Subcutaneous abdominal adipose tissue (tissue), 5 donors: ENCODE measurements at regions not wholly inside any gene's neighbourhood (a gene's known extent, or its start where the extent isn't known, plus 50 kb on each side); places are given as distances from the start of the nearest gene placed in this dataset.
"Not testable (repeated sequence)": the region's sequence is repeated elsewhere in the genome, so short reads cannot be mapped to it uniquely, and the experiment has no call there.

Experiments used
- H3K27ac ChIP-seq: one replicate; pipeline ENCODE4 v1.7.0; 2013; ENCODE audit warnings: low read depth, mild to moderate bottlenecking, inconsistent platforms, low read length, moderate library complexity
- H3K27me3 ChIP-seq, 5 donors: one replicate each; pipeline ENCODE4 v1.7.0; 2013; ENCODE audit warnings: low read length in 5 of 5, inconsistent platforms in 1 of 5; ENCODE audit not compliant: control insufficient read depth in 5 of 5, insufficient read depth in 4 of 5
- H3K36me3 ChIP-seq, 5 donors: one replicate each; pipeline ENCODE4 v1.7.0; 2013; ENCODE audit warnings: low read length in 5 of 5; ENCODE audit not compliant: control insufficient read depth in 5 of 5, insufficient read depth in 5 of 5
- H3K4me1 ChIP-seq, 5 donors: one replicate each; pipeline ENCODE4 v1.7.0; 2013; ENCODE audit warnings: low read length in 5 of 5, mild to moderate bottlenecking in 3 of 5, moderate library complexity in 1 of 5; ENCODE audit not compliant: control insufficient read depth in 5 of 5, insufficient read depth in 5 of 5
- H3K4me3 ChIP-seq, 5 donors: one replicate each; pipeline ENCODE4 v1.7.0; 2013; ENCODE audit warnings: low read length in 5 of 5, low read depth in 1 of 5
- H3K9ac ChIP-seq, 5 donors: one replicate each; pipeline ENCODE4 v1.7.0; 2013; ENCODE audit warnings: low read length in 5 of 5, mild to moderate bottlenecking in 4 of 5, moderate library complexity in 3 of 5
- H3K9me3 ChIP-seq, 5 donors: one replicate each; pipeline ENCODE4 v1.7.0; 2013; ENCODE audit warnings: low read length in 5 of 5; ENCODE audit not compliant: control insufficient read depth in 5 of 5
- donor health status: healthy.
- donor health status: healthy.
- donor health status: healthy.
- donor health status: healthy.
- donor health status: healthy.

DNA sequence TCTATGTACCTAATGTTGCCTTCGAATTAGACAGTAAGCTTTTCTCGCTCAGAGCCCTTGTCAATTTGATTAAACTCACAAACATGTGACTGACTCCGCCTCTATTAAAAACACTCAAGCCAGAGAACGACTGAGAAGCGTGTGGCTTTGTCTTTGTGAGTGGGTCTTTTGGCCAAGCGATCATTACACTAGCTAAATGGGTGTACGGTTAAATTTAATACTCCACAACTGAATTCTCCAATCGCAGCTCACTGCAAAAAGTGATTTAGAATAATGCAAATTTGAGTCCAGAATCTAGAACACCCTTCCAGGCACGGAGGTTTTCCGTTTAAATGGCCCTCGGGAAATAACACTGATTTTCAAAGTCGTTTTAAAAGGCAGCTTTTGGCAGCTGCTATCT, 253.7 kb downstream of the EFCAB11 start:
- Histone ChIP-seq H3K27ac (no peak overlapping the region), H3K4me3 (peak overlapping the region; percentile 67 to 76 (median 71)), H3K36me3 (no peaks in the 10 kb centered on the region), H3K9ac (peak overlapping the region in 3 of 5 donors; percentile 45 to 83 (median 74)), H3K4me1 (peaks cover 6 to 24% (median 22%) of the 10 kb centered on the region in 5 donors), H3K9me3 (no peaks in the 10 kb centered on the region), H3K27me3 (no peaks in the 10 kb centered on the region)

DNA sequence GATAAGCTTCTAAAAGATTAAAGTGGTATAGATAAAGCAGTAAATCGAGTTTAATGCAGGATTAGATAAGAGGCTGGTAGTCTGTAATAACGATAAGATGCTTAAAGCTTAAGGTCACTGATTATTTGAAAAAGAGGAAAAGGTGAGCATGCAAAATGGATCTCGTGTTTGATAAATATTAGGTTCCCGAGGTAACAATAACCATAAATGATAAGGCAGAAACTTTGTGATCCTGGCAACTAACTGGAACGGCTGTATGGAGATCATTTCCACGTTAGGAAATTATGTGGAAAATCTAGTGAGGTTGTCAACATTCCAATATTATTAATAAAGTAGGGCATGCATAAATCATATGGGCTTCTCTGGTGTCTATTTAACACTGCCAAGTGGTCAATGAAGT, 255.5 kb downstream of the EFCAB11 start:
- Histone ChIP-seq H3K4me1 (peaks cover 6 to 24% (median 22%) of the 10 kb centered on the region in 5 donors), H3K27me3 (no peaks in the 10 kb centered on the region), H3K9ac (no peak overlapping the region), H3K27ac (no peak overlapping the region), H3K4me3 (no peak overlapping the region), H3K9me3 (no peaks in the 10 kb centered on the region), H3K36me3 (no peaks in the 10 kb centered on the region)

DNA sequence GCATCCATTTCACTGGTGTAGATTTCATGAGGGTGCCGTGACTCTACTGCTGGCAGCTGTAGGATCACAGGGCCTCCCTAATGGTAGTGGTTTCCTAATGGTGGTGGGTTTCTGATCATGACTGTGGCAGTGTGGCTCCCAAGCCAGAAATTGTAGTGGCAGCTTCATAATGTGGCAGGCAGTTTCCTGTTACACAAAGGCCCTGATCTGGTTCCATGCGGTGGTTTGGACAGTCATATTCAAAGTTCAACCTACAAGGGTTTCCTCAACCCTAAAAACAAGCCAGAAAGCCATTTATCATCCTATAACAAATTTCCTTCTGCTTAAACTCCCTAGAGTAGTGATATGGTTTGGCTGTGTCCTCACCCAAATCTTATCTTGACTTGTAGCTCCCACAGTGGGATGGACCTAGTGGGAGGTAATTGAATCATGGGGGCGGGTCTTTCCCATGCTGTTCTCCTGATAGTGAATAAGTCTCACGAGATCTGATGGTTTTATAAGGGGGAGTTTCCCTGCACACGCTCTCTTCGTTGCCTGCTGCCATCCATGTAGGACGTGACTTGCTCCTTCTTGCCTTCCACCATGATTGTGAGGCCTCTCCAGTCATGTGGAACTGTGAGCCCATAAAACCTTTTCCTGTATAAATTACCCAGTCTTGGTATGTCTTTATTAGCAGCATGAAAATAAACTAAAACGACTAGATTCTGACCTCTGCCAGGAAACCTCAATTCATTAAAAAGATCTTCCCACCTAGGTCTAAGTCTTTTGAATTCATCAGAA, 257.1 kb downstream of the EFCAB11 start:
- Histone ChIP-seq H3K4me1 (peaks cover 4 to 17% (median 15%) of the 10 kb centered on the region in 5 donors), H3K27ac (no peak overlapping the region), H3K27me3 (no peaks in the 10 kb centered on the region), H3K4me3 (no peak overlapping the region), H3K9me3 (no peaks in the 10 kb centered on the region), H3K36me3 (no peaks in the 10 kb centered on the region), H3K9ac (no peak overlapping the region)

DNA sequence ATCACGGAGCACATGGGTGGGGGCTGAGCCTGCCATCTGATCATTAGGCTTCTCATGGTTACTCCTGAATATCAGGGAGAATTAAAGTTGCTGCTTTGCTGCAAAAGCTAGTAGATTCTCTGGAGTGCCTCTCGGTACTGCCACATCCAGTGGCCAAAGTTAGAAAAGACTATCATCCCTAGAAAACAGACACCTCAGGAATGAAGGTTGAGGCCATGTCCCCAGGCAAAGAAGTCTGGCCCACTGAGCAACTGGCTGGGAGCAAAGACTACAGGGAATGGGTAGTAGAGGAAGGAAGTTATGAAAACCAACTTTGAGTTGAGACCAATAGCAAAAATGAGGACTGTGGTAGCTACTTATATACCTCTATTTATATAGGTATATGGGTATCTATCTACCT, 258.7 kb downstream of the EFCAB11 start:
- no peak overlapping the region for H3K9ac ChIP-seq
- no peaks in the 10 kb centered on the region for H3K36me3 ChIP-seq
- no peaks in the 10 kb centered on the region for H3K9me3 ChIP-seq
- H3K4me3 ChIP-seq, result no peak overlapping the region
- no peaks in the 10 kb centered on the region for H3K27me3 ChIP-seq
- H3K4me1 ChIP-seq, result peaks cover 0 to 4% (median 3%) of the 10 kb centered on the region in 5 donors
- no peak overlapping the region for H3K27ac ChIP-seq

DNA sequence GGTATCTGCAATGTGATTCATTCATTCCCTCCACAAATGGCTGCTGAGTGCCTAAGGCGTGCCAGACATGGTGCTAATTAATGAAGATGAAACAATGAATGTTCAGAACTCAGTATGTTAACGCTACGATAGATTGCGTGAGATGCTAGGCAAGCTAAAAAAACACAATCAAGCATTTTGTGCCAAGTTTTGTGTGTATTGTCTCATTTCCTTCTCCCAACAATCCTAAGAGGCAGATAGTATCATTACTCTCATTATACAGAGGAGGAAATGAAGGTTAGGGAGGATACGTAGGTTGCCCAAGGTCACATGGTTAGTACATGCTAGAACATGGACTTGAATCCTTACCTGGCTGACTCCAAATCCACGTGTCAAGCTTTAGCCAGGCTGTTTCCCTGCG, 264.4 kb downstream of the EFCAB11 start:
- Histone ChIP-seq H3K27ac (no peak overlapping the region), H3K4me1 (peaks cover 0 to 5% (median 0%) of the 10 kb centered on the region in 5 donors), H3K27me3 (no peaks in the 10 kb centered on the region), H3K4me3 (no peak overlapping the region), H3K36me3 (no peaks in the 10 kb centered on the region), H3K9ac (no peak overlapping the region), H3K9me3 (no peaks in the 10 kb centered on the region)

DNA sequence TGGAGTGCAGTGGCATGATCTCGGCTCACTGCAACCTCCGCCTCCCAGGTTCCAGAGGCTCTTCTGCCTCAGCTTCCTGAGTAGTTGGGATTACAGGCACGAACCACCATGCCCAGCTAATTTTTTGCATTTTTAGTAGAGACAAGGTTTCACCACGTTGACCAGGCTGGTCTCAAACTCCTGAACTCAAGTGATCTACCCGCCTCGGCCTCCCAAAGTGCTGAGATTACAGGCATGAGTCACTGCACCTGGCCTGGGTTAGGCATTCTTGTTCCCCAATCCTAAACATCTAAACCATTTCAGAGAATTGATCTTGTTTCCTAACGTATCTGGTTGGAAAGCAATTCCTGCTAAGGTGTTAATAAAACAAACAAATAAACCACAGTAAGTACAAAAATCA, 264.8 kb downstream of the EFCAB11 start:
- H3K36me3 ChIP-seq, H3K4me3 ChIP-seq, H3K9ac ChIP-seq, H3K4me1 ChIP-seq, H3K27ac ChIP-seq, H3K9me3 ChIP-seq, H3K27me3 ChIP-seq: not testable (repeated sequence)

DNA sequence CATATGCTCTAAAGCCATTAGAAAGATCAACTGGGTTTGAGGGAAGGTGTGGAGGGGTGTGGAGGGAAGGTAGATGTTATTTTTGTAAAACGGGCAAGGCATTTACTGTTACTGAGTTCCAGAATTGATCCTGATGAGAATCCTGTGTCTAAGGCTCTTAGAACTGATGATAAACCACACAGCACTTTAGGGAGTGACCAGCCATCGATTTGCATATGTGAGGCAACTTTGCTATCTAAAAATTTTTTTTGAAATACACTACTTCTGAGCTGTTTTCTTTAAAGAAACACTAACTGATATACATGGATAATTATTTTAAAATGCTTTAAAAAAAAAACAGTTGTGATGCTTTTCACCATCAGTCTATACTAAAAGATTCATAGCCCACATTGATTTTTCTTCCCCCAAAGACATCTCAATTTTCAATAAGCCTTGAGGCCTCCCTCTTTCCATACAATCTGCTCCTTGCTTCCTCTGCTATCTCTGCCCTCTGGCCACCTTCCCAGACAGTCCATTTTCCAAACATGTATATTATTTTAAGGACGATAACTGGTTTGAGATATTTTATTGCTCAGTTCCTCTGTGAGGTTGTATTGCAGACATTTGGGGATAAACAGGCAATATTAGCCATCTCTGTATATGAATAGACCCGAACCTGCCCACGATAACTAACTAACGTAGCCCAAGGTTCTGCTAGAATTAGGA, 265.9 kb downstream of the EFCAB11 start:
- Histone ChIP-seq H3K4me1 (peaks cover 0 to 5% (median 0%) of the 10 kb centered on the region in 5 donors), H3K36me3 (no peaks in the 10 kb centered on the region), H3K9ac (no peak overlapping the region), H3K27me3 (no peaks in the 10 kb centered on the region), H3K4me3 (no peak overlapping the region), H3K9me3 (no peaks in the 10 kb centered on the region), H3K27ac (no peak overlapping the region)

DNA sequence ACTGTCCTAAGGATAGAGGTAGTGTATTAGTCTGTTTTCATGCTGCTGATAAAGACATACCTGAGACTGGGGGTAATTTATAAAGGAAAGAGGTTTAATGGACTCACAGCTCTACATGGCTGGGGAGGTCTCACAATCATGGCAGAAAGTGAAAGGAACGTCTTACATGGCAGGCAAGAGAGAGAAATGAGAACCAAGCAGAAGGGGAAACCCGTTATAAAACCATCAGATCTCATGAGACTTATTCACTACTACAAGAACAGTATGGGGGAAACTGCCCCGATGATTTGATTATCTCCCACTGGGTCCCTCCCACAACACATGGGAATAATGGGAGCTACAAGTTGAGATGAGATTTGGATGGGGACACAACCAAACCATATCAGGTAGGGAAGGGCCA, 267.4 kb downstream of the EFCAB11 start:
- not testable (repeated sequence) for H3K9ac ChIP-seq, H3K4me1 ChIP-seq, H3K36me3 ChIP-seq, H3K9me3 ChIP-seq, H3K27ac ChIP-seq, H3K4me3 ChIP-seq, H3K27me3 ChIP-seq

DNA sequence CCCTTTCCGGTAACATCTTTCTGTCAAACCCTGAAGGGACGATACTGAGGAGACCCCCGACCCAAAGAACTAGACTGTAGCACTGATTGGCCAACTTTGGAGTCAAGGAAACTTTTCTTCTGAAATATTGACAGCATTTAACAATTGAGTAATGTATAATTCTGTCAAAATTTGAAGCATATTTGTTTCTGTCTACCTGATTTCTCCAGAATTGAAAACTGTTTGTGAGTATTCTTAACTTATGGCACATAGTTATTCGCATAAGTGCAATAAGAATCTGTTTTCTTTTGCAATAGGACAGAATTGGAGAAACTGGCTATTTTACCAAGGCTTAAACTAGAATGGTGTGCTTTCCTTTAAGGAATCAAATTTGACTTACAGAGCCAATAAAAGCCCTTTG, 267.1 kb upstream of the FOXN3 start:
- H3K27ac ChIP-seq, result no peak overlapping the region
- H3K36me3 ChIP-seq, result no peaks in the 10 kb centered on the region
- H3K9ac ChIP-seq, result no peak overlapping the region
- H3K9me3 ChIP-seq, result no peaks in the 10 kb centered on the region
- no peaks in the 10 kb centered on the region for H3K27me3 ChIP-seq
- no peak overlapping the region for H3K4me3 ChIP-seq
- peaks cover 0 to 10% (median 4%) of the 10 kb centered on the region in 5 donors for H3K4me1 ChIP-seq
